GM18868 (cell line): ENCODE measurements at regions not wholly inside any gene's neighbourhood (a gene's known extent, or its start where the extent isn't known, plus 50 kb on each side); places are given as distances from the start of the nearest gene placed in this dataset.
A peak's percentile ranks its signal among the peaks of the same experiment; 100 is the strongest.

Experiments used
- ATAC-seq: cut with Tn5 transposase; IDR thresholded peaks from one replicate; pipeline ENCODE4 v1.9.1; 2021; ENCODE audit warnings: mild to moderate bottlenecking, moderate library complexity; ENCODE audit not compliant: unreplicated experiment

- ATAC-seq, result no peak
These were observed 141.1 kb downstream of the SLC15A5 start for GRCh38 chr12:16136219-16136988.

GRCh38 chr12:16135323-16135722, 142.2 kb downstream of the SLC15A5 start:
- ATAC-seq, result no peak

GRCh38 chr12:16130343-16130742, 147.1 kb downstream of the SLC15A5 start:
- ATAC-seq, result no peak

GRCh38 chr12:16121953-16122352, 155.5 kb downstream of the SLC15A5 start:
- no peak for ATAC-seq

GRCh38 chr12:16119618-16120415, 157.7 kb downstream of the SLC15A5 start:
- ATAC-seq, result no peak

- ATAC-seq, result no peak
These were observed 158.9 kb downstream of the SLC15A5 start for GRCh38 chr12:16118586-16118985.

- ATAC-seq, result no peak
These were observed 164.6 kb downstream of the SLC15A5 start for GRCh38 chr12:16112612-16113560.

- no peak for ATAC-seq
These were observed 165.4 kb downstream of the SLC15A5 start for GRCh38 chr12:16112130-16112529.

- no peak for ATAC-seq
These were observed 166.9 kb downstream of the SLC15A5 start for GRCh38 chr12:16110596-16110995.

- ATAC-seq, result no peak
These were observed 173.6 kb downstream of the SLC15A5 start for GRCh38 chr12:16103851-16104250.

- ATAC-seq, result no peak
These were observed 177.3 kb downstream of the SLC15A5 start for GRCh38 chr12:16100206-16100605.

GRCh38 chr12:16096273-16096849, 181.1 kb downstream of the SLC15A5 start:
- no peak for ATAC-seq

GRCh38 chr12:16095531-16096110, 181.9 kb downstream of the SLC15A5 start:
- no peak for ATAC-seq

GRCh38 chr12:16094437-16094836, 183.0 kb downstream of the SLC15A5 start:
- peak; percentile 76 for ATAC-seq

GRCh38 chr12:16093825-16094224, 182.7 kb downstream of the DERA start:
- ATAC-seq, result no peak

GRCh38 chr12:16090974-16091373, 179.8 kb downstream of the DERA start:
- ATAC-seq, result no peak

- ATAC-seq, result no peak
These were observed 177.3 kb downstream of the DERA start for GRCh38 chr12:16088421-16088820.
